ENCODE measurements at regions not wholly inside any gene's neighbourhood (a gene's known extent, or its start where the extent isn't known, plus 50 kb on each side); places are given as distances from the start of the nearest gene placed in this dataset.
"Not testable (repeated sequence)": the region's sequence is repeated elsewhere in the genome, so short reads cannot be mapped to it uniquely, and the experiment has no call there.

DNA sequence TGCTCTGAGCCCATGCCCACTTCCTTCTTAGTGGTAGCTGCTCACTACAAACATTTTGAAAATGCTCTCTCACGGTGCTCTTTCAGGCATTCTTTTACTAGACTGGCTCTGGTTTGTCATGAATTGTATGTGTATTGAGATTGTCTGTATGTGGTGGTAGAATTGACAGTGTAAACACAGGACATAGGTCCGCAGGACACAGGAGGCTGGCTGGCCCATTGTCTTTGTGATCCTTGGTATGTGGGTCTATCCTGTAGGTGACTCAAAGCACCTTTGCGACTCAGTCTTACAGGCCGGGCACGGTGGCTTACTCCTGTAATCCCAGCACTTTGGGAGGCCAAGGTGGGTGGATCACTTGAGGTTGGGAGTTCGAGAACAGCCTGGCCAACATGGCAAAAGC, 250.9 kb downstream of the C12orf75 start:
- DNase-seq (ENCODE audit: low spot score) = no peak

DNA sequence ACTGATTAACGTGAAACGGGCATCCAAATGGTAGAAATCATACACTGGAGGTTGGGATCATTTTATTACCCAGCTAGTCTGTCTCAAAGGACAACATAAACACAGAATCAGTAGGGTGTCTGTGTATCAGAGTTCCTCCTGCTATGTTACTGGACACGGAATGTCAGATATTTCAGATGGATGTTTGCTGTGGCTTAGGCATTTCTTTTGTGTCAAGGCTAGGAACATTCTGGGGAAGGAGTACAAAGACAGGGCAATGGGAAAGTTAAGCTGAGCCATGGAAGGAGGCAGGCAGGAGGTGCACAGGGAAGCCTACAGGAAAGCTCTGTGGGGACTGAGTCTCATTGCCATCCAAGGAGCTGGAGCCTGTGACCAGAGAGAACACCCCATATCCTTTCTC, 254.6 kb downstream of the C12orf75 start:
- DNase-seq (ENCODE audit: low spot score) = no peak

DNA sequence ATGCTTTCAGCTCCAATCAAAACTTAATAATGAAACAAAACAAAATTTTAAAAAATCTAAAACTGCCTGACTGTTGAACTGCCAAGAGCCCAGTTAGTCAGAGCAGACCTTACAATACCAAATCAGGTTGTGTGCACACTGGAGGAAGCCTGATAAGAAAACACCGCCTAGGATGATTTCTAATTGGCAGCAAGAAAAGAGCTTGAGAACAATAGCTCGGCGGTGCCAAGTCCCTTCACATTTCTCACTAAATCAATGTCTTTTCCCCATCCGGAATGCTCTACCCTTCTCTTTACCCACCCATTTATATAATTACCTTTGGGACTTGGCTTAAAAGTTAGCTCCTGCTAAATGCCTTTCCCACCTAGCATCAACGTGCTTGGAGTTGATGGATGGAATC, 256.7 kb downstream of the C12orf75 start:
- DNase-seq (ENCODE audit: low spot score) = no peak

DNA sequence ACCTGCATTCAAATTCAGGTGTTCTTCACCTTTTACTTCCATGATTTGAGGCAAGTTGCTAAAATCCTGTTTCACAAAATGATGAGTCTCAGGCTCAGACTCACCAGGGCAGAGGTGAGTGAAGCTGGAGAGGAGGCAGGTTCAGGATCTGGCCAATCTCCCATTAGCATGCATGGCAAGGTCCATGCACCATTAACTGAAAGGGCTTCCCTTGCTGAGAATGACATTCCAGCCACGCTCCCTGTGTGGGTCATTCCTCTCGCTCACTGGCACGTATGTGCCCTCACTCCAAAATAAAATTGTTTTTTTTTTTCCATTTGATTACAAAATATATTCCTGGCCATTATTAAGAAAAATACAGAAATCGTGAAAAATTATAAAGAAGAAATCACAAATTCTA, 257.6 kb downstream of the C12orf75 start:
- DNase-seq (ENCODE audit: low spot score) = no peak

DNA sequence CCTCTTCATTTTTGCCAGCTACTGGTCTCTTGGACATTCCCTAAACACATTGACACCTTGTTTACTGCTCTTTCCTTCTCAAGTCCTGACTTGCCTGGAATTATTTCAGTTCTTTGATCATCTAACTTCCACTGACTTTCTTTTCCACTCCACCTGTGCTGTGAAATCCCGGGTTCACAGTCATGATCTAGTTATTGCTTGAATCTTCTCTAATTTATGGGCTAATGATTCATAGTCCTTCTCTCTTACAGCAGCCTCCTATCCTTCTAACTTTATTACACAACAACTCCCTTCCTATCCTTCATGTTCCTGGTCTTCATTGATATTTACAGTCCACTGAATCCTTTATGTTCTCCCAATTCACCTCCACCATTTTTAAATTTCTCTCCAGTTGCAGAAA, 260.1 kb downstream of the C12orf75 start:
- DNase-seq (ENCODE audit: low spot score) = no peak

DNA sequence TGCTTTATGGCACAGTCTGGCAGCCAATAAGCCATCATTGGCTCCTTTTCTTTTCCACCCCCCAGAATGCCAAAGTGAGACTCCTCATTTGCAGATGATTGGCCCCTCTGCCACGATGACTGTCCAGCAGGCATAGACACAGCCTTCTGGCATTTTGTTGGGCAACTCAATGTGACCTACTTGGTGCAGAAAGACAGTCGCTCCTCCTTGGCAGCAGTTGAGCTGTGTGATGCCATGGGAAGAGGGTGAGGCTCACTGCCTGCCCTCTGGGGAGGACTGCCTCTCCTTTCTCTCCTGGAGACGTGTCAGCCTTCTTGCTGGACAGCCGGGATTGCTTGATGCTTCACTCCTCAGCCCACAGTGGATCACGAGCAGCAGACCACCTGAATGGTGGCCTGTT, 264.9 kb downstream of the C12orf75 start:
- no peak for DNase-seq (ENCODE audit: low spot score)

DNA sequence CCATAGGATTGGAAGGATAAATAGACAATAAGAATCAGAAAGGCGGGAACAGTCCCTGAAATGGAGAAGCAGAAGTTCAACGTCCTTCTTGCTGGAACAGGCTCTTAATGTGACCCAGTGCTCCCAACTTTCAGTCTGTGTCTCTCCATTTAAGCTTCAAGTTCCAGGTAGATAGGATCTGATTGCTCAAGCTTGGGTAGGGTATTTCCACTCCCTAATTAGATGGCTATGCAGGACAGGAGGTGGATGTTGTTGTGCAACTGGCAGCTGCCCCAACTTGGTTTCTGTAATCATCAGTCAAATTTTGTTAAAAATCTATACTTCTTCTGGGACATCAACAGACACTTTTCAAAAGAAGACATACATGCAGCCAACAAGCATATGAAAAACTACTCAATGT, 266.2 kb downstream of the C12orf75 start:
- no peak for DNase-seq (ENCODE audit: low spot score)

DNA sequence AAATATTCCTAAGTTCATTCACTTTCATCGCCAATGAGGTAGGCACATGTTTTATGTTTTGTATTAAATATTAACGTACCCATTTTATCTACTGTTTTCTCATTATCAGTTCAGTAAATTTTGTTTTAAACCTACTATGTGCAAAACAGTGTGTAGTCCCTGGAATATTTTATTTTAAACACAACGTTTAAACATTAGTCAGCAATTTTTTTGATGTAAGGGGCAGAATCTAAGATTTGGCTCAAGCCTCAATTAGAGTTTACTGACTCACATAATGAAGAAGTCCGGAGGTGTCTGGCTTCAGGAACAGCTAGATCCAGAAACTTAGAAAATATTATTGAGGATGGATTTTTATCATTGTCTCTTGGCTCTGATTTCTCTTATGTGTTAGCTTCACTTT, 267.5 kb downstream of the C12orf75 start:
- DNase-seq (ENCODE audit: low spot score) = no peak

DNA sequence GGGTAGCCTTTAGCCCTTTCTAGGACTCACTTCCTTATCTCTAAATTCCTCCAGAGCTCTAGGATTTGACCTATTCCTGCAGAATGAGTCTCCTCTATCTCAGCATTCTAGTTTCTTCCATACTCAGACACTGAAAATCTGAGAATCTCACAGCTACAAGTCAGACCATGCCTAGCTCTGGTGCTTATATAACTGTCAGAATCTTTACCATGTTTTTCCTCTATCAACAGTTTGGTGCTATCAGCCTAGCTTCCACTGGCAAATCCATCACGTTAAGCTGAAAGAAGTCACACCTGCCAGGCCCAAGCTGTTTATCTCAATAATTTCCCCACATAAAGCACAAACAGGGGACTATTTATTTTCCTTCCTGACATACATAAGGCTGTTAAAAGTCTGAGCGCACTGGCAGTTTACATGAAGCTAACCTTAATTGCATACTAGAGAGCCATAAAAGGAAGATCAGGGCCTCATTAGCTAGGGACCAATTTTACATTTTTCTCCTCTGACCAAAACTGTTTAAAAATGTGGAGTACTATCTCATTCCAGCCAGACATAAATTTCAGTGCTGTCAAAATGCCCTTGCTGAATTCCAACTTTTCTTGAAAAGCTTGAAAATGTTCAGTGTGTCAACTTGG, 270.5 kb downstream of the C12orf75 start:
- peak; percentile 12 for DNase-seq (ENCODE audit: low spot score)

DNA sequence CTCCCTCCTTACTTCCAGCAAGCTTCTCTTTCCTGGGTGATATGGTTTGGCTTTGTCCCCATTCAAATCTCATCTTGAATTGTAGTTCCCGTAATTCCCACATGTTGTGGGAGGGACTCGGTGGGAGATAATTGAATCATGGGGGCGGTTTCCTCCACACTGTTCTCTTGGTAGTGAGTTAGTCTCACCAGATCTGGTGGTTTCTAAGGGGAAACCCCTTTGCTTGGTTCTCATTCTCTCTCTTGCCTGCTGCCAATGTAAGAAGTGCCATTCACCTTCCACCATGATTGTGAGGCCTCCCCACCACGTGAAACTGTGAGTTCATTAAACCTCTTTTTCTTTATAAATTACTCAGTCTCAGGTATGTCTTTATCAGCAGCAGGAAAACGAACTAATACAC, 271.8 kb downstream of the C12orf75 start:
- DNase-seq (ENCODE audit: low spot score) = not testable (repeated sequence)

DNA sequence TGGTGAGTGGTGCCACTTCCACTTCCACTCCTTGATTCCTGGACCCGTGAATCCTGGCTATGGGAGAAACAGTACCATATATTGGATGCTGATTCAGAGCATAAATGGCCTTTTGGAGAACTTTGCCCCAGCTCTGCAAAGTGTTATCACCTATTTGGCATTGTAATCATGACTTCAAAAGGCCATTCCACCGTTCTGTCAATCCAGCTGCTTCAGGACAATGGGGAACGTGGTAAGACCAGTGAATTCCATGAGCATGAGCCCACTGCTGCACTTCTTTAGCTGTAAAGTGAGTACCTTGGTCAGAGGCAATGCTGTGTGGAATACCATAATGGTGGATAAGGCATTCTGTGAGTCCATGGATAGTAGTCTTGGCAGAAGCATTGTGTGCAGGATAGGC, 273.8 kb downstream of the C12orf75 start:
- DNase-seq (ENCODE audit: low spot score) = not testable (repeated sequence)

DNA sequence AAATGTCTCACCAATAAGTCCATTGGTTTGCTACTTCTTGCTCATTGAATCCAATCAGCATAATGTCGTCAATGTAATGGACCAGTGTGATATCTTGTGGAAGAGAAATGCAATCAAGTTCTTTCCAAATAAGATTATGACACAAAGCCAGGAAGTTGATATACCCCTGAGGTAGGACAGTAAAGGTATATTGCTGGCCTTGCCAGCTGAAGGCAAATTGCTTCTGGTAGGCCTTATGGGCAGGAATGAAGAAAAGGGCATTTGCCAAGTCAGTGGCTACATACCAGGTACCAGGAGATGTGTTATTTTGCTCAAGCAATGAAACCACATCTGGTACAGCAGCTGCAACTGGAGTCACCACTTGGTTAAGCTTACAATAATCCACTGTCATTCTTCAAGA, 276.1 kb downstream of the C12orf75 start:
- DNase-seq (ENCODE audit: low spot score) = not testable (repeated sequence)

DNA sequence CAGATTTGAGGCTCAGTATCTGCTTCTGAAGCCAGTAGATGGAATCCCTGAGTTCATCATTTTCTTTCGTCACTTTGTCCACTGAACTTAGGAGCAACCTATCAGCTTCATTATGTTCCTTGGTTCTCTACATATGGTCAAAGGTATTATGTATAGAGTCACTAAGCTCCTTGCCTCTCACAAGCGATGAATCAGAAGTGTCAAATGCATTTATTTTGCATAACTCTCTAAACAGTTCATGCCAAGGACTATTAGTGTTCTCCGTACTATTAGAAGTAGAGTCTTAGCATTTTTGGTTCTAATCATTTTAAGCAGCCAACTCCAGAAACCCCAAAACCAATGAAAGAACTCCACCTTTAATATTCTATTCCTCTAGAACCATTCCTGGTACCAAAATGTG, 278.5 kb downstream of the C12orf75 start:
- DNase-seq (ENCODE audit: low spot score) = not testable (repeated sequence)

DNA sequence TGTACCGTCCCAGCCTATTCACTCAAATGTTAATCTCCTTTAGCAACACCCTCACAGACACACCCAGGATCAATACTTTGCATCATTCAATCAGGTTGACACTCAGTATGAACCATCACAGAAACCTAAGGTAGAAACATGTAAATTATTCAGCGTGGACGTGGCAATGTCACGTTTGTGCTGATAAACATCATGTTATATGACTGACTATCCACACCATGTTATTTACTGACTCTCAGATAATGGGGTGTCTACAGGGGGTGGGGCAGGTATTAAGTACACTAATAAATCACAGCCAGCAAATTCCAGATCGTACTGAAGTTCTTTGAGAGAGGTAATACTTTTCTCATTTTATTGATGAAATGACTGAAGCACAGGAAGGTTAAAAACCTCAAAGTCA, 280.0 kb downstream of the C12orf75 start:
- DNase-seq (ENCODE audit: low spot score) = no peak

DNA sequence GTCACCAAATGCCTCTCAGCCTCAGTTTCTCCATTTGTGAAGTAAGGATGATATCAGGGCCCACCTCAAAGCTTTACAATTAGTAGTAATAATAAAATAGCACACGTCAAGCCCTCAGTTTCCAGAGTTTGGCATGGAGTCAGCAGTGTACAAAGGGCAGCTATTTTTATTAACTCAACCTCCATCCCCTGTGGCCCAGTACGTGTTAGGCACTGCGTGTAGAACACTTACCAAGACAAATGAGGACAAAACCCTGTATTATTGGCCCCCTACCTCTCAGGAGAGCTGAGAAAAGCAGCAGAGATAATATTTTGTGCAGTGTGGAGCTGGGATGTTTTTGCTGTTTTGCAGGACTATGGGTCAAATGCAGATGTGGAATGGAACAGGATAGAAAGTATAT, 280.8 kb downstream of the C12orf75 start:
- no peak for DNase-seq (ENCODE audit: low spot score)

DNA sequence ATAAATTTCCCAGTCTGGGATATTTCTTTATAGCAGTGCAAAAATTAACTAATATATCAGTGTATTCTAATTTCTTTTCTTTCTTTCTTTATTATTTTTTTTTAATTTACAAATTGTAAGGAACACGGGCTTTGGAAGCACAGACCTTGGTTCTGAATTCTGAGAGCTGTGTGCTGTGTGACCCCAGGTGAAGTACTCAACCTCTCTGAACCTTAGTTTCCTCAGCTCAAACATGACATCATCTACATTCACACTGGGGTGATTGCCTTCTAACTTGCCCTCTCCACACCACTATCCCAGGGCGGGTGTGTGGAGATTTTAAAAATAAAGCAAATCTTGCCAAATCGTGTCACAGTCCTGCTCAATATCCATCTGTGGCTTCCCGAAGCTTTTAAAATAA, 282.8 kb downstream of the C12orf75 start:
- DNase-seq (ENCODE audit: low spot score) = no peak

DNA sequence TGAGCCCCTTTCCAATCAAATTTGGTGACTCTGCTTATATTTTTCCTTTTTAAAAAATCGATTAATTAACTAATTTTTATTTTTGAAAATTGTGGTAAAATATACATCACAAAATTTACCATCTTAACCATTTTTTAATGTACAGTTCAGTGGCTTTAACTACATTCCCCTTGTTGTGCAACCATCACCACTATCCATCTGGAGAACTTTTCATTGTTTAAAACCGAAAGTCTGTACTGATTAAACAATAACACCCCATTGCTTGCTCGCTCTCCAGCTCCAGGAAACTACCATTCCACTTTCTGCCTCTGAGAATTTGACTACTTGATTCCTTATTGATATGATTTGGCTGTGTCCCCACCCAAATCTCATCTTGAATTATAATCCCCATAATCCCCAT, 283.4 kb downstream of the C12orf75 start:
- DNase-seq (ENCODE audit: low spot score) = no peak

DNA sequence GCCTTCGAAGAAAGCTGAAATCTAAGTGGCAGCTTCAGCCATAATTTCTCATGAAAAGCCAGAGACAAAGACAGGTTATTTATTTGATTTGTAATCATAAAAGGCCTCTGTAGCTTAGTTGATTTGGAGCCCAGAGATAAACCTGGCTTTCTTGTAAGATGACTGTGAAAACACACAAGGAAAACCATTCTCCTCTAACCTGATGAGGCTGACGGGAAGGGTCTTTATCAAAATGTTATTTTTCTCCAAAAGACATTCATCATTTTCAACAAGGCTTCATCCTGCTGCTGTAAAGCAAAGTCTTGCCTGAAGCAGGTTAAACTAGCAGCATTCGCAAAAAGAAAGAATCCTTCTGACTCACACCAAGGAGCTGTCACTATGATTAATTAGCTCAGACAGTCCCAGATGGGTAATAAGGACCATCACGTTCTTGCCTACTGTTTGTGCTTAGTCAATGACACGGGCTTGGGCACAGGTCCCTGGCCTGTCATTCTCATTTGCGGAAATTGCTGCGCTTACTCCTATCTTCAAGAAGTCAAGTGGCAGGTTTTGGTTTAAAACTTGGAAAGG, 286.6 kb downstream of the C12orf75 start:
- DNase-seq (ENCODE audit: low spot score) = no peak

DNA sequence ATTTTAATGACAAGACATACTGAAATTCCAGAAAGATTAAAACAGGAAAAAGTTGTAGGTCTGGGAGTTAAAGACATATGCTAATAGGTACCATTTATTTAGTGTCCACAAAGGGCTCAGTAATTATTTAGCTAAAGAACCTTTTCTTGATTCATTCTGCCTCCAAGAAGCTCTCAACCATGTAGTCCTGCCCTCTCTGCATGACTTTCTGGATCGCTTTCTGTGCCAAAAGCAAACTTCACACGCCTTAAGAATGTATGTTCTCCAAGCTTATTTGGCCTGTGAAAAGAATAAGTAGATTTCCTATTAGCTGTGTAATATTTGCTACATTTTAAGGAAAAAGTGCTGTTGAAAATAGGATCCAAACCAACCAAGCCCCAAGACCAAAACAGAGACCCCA, 291.7 kb downstream of the C12orf75 start:
- DNase-seq (ENCODE audit: low spot score) = no peak

DNA sequence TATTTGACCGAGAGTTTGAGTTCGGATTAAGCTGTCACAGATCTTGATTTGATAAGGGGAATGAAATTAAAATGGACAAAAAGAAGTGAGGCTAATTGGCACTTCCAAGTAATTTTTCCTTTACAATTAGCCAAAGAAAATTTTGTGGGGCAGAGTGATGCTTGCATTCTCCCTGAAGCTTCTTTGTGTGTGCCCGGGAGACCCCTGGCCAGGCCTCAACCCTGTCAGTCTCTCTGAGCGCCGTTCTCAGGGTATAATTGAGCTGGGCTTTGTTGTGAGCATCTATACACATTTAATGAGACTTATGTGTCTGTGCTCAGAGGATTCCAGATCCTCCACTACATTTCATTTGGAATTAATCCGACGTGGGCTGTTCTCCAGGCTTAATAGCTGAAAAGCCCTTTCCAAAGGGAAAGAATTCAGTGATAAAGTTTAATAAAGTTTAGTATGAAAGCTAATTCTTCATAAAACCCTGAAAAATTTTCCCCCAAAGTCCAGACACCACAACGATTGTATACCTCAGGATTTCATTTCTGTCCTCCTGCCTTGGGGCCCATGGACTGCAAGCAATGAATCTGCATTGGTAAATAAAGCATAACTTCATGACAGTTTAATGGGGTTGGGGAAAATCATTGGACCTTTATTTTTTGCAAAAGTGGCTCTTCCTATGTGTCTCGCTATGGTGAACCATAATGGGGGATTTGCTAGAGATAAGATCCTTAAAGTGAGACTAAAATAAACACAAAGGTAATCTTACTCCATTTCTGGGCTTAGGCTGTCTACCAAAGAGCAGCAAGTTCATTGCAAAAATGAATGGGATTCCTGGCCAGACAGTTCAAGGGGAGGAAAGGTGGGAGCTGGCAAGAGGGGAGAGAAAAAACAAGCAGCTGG, 292.6 kb downstream of the C12orf75 start:
- no peak for DNase-seq (ENCODE audit: low spot score)

DNA sequence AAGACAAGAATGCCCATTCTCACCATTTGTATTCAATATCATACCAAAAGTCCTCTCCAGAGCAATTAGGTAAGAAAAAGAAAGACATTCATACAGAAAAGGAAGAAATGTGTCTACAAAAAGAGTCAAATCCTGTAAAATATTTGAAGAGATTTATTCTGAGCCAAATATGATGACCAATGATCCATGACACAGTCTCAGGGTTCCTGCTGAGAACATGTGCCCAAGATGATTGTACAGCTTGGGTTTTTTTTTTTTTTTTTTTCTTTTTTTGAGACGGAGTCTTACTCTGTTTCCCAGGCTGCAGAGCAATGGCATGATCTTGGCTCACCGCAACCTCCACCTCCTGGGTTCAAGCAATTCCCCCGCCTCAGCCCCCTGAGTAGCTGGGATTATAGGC, 296.2 kb downstream of the C12orf75 start:
- DNase-seq (ENCODE audit: low spot score) = no peak

DNA sequence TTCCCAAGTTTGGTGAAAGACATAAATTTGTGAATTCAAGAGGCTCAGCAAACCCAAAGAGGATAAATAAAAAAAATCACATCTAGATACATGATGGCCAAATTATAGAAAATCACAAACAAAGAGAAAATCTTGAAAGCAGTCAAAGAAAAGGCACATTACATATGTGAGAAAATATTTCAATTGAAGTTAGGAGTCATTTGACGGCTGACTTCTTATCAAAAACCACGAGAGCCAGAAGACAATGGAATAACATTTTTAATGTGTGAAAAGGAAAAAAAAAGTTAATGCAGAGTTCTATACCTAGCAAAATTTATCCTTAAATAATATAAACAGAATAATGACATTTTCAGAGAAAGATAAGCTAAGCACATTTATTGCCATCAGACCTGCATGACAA, 307.0 kb downstream of the C12orf75 start:
- no peak for DNase-seq (ENCODE audit: low spot score)

DNA sequence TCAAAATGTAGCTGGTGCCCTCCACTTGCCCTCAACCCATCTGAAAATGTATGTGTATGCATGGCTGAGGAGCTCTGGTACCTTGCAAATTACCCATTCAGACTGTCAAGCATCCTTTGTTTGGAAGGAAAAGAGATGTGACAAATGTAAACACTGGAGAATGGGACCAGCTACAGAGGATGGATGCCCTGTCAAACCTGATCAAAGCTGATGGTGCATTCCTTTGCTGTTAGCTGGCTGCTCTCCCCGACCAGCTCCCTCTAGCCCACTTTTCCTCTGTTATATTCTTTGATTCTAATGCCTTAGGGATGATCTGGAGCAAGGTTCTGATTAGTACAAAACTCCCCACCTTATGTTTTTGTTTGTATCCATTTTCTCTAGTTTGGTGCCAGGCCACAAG, 310.3 kb downstream of the C12orf75 start:
- no peak for DNase-seq (ENCODE audit: low spot score)
